ENCODE measurements at regions not wholly inside any gene's neighbourhood (a gene's known extent, or its start where the extent isn't known, plus 50 kb on each side); places are given as distances from the start of the nearest gene placed in this dataset.

DNA sequence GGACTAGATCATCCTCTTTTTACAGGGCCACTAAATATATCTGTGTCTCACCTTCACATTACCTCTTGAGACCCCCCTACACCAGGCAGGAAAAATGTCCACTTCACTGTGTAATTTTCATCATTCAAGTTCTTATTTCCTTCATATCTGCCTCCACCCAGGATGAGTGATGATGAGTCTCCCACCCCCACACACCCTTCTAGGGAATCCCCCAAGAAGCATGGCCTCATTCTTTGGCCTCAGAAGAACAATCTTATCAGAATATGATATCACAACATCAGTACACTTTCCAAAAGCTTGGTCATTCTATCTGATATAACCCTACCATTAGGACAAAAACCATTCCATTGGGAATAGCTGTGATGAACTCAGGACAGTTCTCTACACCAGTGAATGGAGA is 170.3 kb upstream of the DUSP10 start:
- Mint-ChIP-seq H3K9me3 (no peaks in the 10 kb centered on the region), H3K4me1 (ENCODE audit: low read depth) (peaks cover 8% of the 10 kb centered on the region), H3K27ac (no peak overlapping the region), H3K27me3 (ENCODE audit: low read depth) (no peaks in the 10 kb centered on the region), H3K4me3 (no peak overlapping the region), H3K36me3 (ENCODE audit: low read depth) (no peaks in the 10 kb centered on the region)
- CTCF ChIA-PET = interaction anchor here (1.4 kb wide), 1 partner anchor 47 kb away, joined by 3 read pairs; no protein-coding TSS in a partner anchor
- intact Hi-C loops (cut with micrococcal nuclease) = no loop called here
- DNase-seq = peak; percentile 38

DNA sequence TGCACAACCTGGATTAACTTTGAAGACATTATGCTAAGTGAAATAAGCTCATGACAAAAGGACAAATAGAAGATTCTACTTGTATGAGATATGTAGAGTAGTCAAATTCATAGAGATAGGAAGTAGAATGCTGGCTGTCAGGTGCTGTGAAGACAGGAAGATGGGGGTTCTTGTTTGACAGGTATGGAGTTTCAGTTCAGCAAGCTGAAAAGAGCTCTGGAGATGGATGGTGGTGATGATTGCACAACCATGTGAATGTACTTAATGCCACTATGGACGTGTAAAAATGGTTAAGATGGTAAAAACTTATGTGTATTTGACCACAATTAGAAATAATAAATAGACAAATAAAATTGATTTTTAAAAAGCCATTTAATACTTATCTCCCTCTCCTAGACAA is 169.8 kb upstream of the DUSP10 start:
- H3K27ac Mint-ChIP-seq = no peak overlapping the region
- DNase-seq = no peak
- no peak overlapping the region for H3K4me3 Mint-ChIP-seq
- H3K27me3 Mint-ChIP-seq (ENCODE audit: low read depth) = no peaks in the 10 kb centered on the region
- H3K36me3 Mint-ChIP-seq (ENCODE audit: low read depth) = no peaks in the 10 kb centered on the region
- H3K9me3 Mint-ChIP-seq = no peaks in the 10 kb centered on the region
- intact Hi-C loops (cut with micrococcal nuclease) = no loop called here
- H3K4me1 Mint-ChIP-seq (ENCODE audit: low read depth) = peaks cover 8% of the 10 kb centered on the region
- CTCF ChIA-PET = interaction anchor here (0.7 to 1.4 kb wide), 2 partner anchors 47 to 96 kb away, joined by 3 read pairs; no protein-coding TSS in a partner anchor

DNA sequence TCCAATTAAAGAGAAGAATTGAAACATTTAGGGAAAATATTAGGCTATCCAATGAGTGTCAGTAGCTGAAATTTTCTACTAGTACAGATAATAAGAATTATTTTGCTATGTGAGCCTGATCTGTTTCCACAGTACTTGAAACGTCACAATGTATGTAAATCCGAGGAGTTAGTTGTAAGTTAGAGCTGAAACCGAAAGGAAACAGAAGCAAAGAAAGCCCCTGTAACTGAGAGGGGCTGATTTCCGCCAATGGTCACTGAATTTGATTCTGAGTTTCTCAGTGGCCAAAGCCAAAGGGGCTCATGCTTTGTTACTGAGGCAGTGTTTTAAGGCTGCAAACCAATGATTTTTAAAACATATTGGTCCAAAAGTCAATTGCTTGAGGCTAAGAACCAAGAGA is 168.3 kb upstream of the DUSP10 start:
- Mint-ChIP-seq H3K9me3 (no peaks in the 10 kb centered on the region), H3K27ac (no peak overlapping the region), H3K36me3 (ENCODE audit: low read depth) (no peaks in the 10 kb centered on the region), H3K27me3 (ENCODE audit: low read depth) (no peaks in the 10 kb centered on the region), H3K4me3 (no peak overlapping the region), H3K4me1 (ENCODE audit: low read depth) (peaks cover 8% of the 10 kb centered on the region)
- DNase-seq = no peak
- intact Hi-C loops (cut with micrococcal nuclease) = no loop called here
- CTCF ChIA-PET = interaction anchor here (0.6 to 1.3 kb wide), 2 partner anchors 12 to 544 kb away, joined by 3 to 4 read pairs; no protein-coding TSS in a partner anchor

DNA sequence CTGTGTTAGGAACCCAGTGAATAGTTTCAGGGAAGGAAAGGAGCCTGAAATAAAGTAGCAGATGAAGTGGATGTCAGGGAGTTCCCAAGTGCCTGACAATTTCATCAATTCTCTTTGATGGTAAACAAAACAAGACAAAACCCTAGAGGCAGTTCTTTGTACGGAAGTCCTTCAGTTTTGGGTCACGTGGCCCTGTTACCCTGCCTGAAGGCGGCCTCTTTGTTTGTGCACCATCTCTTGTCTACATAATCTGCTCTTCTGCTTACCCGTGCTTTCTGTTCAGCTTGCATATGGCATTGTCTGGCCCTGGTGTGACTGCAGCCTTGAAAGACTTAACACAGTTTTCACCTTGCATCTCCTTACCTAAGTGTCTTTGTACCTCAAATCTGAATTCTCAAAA is 166.7 kb upstream of the DUSP10 start:
- H3K27ac Mint-ChIP-seq = no peak overlapping the region
- no peak for DNase-seq
- H3K36me3 Mint-ChIP-seq (ENCODE audit: low read depth) = no peaks in the 10 kb centered on the region
- intact Hi-C loops (cut with micrococcal nuclease) = no loop called here
- no peaks in the 10 kb centered on the region for H3K9me3 Mint-ChIP-seq
- CTCF ChIA-PET = no interaction called here
- no peaks in the 10 kb centered on the region for H3K27me3 Mint-ChIP-seq (ENCODE audit: low read depth)
- no peak overlapping the region for H3K4me3 Mint-ChIP-seq
- H3K4me1 Mint-ChIP-seq (ENCODE audit: low read depth) = peaks cover 8% of the 10 kb centered on the region

DNA sequence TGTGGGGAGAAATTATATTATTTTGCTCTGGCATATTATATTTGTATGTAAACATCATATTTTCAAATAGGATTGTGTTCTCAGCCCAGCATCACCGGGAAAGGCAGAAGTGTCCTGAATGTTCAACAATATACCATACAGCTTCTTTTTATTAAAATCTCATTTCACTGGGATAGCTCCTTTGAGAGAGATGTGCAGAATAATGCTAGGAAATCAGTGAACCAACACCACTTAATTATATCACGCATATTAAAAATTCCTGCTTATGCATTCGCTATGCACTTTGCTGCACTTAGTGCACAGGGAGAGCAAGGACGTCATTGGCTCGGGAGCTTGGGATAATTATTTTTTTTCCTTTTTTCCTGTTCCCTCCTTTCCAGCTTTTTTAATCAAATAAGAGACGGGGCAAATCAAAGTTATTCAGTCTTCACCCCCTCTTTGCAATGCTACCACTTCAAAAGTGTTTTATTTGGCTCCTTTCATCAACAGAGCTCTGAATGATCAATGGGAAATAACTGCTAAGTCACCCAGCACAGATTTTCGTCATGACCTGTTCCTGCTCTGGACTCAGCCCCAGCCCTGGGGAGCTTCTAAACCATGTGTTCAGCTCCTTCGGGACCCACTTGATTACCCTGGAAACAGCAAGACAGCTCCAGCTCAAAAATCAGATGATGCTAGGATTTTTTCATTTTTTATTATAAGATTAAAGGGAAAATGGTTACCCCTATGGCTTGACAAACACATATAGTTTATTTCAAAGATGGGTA is 165.5 kb upstream of the DUSP10 start:
- Mint-ChIP-seq H3K27me3 (ENCODE audit: low read depth) (no peaks in the 10 kb centered on the region), H3K36me3 (ENCODE audit: low read depth) (no peaks in the 10 kb centered on the region), H3K4me1 (ENCODE audit: low read depth) (peaks cover 7% of the 10 kb centered on the region), H3K27ac (no peak overlapping the region), H3K9me3 (no peaks in the 10 kb centered on the region), H3K4me3 (no peak overlapping the region)
- CTCF ChIA-PET = interaction anchor here (0.6 to 1.2 kb wide), 3 partner anchors 100 to 188 kb away, joined by 3 to 4 read pairs (median 3); no protein-coding TSS in a partner anchor
- DNase-seq = no peak
- intact Hi-C loops (cut with micrococcal nuclease) = no loop called here

DNA sequence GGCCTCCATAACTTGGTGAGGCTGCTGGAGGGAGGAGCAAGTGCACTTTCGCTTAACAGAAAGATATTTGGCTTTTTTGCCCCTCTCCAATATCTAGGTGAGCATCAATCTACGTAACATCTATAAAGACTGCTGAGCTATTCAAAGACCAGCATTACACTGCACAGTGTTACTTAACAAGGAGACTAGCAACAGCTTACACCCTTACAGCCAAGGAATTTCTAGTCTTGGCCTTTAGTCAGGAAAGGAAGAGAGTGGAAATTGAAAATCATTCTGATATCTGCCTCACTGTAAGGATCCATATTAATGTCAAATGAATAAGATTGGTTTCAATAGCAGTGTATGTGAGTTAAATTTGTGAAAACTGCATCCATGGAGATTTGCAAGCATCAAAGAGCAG is 163.9 kb upstream of the DUSP10 start:
- intact Hi-C loops (cut with micrococcal nuclease) = no loop called here
- CTCF ChIA-PET = no interaction called here

DNA sequence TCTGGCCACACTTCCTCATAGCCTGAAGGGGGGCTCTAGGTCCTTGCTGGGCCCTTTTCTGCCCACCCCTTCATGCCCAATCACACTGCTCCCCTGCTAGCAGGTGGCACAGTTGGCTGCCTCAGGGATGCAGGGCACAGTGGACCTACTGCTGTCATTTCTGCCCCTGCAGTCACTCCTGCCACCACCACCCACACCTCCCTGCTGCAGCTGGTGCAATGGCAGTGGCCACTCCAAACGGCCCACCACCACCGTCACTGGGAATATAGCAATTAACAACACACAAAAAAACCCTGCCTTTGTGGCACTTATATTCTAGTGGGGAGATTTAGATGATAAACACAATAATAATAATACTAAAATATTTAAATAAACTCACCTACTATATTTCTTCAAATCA is 162.4 kb upstream of the DUSP10 start:
- Mint-ChIP-seq H3K4me1 (ENCODE audit: low read depth) (no peaks in the 10 kb centered on the region), H3K27ac (no peak overlapping the region), H3K4me3 (no peak overlapping the region), H3K36me3 (ENCODE audit: low read depth) (no peaks in the 10 kb centered on the region), H3K27me3 (ENCODE audit: low read depth) (no peaks in the 10 kb centered on the region), H3K9me3 (no peaks in the 10 kb centered on the region)
- intact Hi-C loops (cut with micrococcal nuclease) = no loop called here
- DNase-seq = no peak
- CTCF ChIA-PET = no interaction called here

More for the DNA sequence above, 163.9 kb upstream of the DUSP10 start:
- Mint-ChIP-seq H3K27ac (no peak overlapping the region), H3K27me3 (ENCODE audit: low read depth) (no peaks in the 10 kb centered on the region), H3K4me3 (no peak overlapping the region), H3K9me3 (no peaks in the 10 kb centered on the region), H3K36me3 (ENCODE audit: low read depth) (no peaks in the 10 kb centered on the region), H3K4me1 (ENCODE audit: low read depth) (no peaks in the 10 kb centered on the region)
- no peak for DNase-seq

DNA sequence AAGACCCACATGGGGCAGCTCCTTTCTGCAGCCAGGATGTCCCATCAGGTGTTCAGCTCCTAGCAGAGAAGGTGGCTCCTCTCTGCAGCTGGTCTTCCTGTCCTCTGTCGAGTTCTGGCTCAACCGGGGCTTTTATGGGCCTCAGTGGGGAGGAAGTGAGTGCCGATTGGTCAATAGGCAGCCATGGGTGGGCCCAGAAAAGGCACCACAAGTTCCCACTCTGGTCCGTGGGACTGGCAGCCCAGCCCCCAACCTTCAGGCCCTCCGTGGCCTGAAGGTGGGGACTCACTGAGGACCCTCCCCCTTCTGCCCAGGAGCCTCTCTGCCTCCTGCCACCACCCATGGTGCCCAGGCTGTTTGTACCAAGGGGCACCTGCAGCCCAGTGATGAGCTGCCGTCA is 161.7 kb upstream of the DUSP10 start:
- Mint-ChIP-seq H3K36me3 (ENCODE audit: low read depth) (no peaks in the 10 kb centered on the region), H3K9me3 (no peaks in the 10 kb centered on the region), H3K27me3 (ENCODE audit: low read depth) (no peaks in the 10 kb centered on the region), H3K4me3 (no peak overlapping the region), H3K4me1 (ENCODE audit: low read depth) (no peaks in the 10 kb centered on the region), H3K27ac (no peak overlapping the region)
- CTCF ChIA-PET = no interaction called here
- no peak for DNase-seq
- intact Hi-C loops (cut with micrococcal nuclease) = no loop called here

DNA sequence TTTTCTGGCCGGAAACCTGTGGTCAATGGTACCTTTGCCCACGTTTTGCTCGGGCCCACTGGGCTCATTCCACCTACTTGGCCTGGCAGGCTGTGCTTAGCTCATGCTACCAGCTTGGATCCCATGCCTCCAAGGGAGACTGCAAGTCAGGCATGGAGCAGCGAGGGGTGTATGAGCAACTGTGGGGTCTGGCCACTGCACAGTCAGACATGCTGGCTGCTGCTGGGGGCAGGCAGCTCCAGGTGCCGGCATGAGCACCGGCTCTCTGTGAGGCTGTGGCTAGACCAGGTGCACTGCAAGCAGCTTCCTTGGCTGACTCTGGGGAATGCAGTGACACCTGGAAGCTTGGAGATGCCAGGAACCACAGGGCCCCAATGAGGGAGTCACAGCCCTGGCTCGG is 161.1 kb upstream of the DUSP10 start:
- intact Hi-C loops (cut with micrococcal nuclease) = no loop called here
- H3K9me3 Mint-ChIP-seq = no peaks in the 10 kb centered on the region
- CTCF ChIA-PET = no interaction called here
- no peak overlapping the region for H3K4me3 Mint-ChIP-seq
- H3K27me3 Mint-ChIP-seq (ENCODE audit: low read depth) = no peaks in the 10 kb centered on the region
- no peak overlapping the region for H3K27ac Mint-ChIP-seq
- no peaks in the 10 kb centered on the region for H3K4me1 Mint-ChIP-seq (ENCODE audit: low read depth)
- DNase-seq = no peak
- no peaks in the 10 kb centered on the region for H3K36me3 Mint-ChIP-seq (ENCODE audit: low read depth)

DNA sequence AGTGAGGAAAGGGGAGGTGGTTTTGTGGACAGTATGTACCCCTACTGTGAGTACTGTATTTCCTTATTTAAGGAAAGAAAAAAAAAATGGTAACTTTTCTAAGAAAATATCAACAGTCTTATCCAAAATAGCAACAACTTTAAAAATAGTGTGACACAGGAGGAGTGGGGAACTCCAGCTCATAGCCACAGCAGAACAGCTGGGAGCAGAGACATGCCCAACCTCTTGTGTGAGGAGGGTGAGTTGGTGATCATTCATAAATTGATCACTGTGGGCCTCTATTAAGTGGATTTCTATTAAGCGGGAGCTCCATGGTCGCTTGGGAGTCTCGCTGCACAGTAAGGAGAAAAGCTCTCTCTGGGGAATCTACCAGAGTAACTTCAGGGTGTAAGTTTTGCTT is 158.8 kb upstream of the DUSP10 start:
- Mint-ChIP-seq H3K27ac (no peak overlapping the region), H3K27me3 (ENCODE audit: low read depth) (no peaks in the 10 kb centered on the region), H3K9me3 (no peaks in the 10 kb centered on the region), H3K4me1 (ENCODE audit: low read depth) (no peaks in the 10 kb centered on the region), H3K36me3 (ENCODE audit: low read depth) (no peaks in the 10 kb centered on the region), H3K4me3 (no peak overlapping the region)
- CTCF ChIA-PET = interaction anchor here (0.6 kb wide), 1 partner anchor 36 kb away, joined by 3 read pairs; no protein-coding TSS in a partner anchor
- intact Hi-C loops (cut with micrococcal nuclease) = no loop called here
- no peak for DNase-seq

DNA sequence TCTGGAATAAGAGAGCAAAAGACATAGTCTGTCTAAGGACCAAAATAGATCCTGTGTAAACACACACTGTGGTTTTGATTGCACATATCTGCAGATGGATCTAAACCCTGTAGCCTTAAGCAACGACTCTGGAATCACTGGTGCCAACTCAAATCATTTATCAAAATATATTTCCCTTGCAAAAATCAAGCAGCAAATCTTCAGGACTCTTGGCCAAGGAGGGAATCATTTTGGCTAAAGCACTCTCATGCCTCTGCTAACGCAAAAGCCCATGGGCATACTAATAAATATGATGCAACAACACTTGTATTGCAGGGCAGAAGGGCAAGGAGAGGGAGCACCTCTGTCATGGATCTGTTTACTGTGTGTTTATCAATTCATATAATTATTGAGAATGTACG is 155.4 kb upstream of the DUSP10 start:
- no peaks in the 10 kb centered on the region for H3K4me1 Mint-ChIP-seq (ENCODE audit: low read depth)
- H3K36me3 Mint-ChIP-seq (ENCODE audit: low read depth) = no peaks in the 10 kb centered on the region
- CTCF ChIA-PET = no interaction called here
- no peaks in the 10 kb centered on the region for H3K9me3 Mint-ChIP-seq
- no peak for DNase-seq
- intact Hi-C loops (cut with micrococcal nuclease) = loop anchor here (10.0 kb wide), 1 partner anchor 423 kb away; no protein-coding TSS in a partner anchor
- no peak overlapping the region for H3K27ac Mint-ChIP-seq
- H3K4me3 Mint-ChIP-seq = no peak overlapping the region
- H3K27me3 Mint-ChIP-seq (ENCODE audit: low read depth) = no peaks in the 10 kb centered on the region

DNA sequence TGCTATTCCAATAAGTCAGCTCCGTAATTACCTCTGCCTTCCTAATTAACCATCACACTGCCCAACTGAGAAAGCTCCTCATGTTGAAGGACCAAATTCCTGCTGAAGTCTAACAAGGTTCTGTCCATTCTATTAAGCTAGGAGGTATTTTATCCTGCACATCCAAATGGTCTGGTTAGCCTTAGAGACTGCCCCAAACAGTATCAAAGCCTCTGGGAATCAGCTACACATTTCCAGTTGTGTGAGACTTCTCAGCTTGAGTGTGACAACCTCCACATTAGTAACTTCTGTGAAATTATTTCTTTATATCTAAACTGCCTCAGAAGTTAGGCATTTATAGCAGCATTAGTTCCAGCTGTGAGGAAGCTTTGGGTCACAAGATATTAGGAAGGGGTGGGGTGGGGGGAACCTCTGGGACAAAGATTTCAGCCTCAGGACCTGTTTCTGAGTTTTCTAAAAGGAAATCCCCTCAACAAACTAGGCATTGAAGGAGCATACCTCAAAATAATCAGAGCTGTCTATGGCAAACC is 150.5 kb upstream of the DUSP10 start:
- CTCF ChIA-PET = interaction anchor here (0.6 to 1.0 kb wide), 4 partner anchors 88 to 339 kb away, joined by 3 read pairs; partner anchors contain the start of gene DUSP10
- Mint-ChIP-seq H3K36me3 (ENCODE audit: low read depth) (no peaks in the 10 kb centered on the region), H3K4me3 (no peak overlapping the region), H3K27ac (no peak overlapping the region), H3K27me3 (ENCODE audit: low read depth) (peaks cover 10% of the 10 kb centered on the region), H3K9me3 (no peaks in the 10 kb centered on the region), H3K4me1 (ENCODE audit: low read depth) (peaks cover 4% of the 10 kb centered on the region)
- no peak for DNase-seq
- intact Hi-C loops (cut with micrococcal nuclease) = loop anchor here (10.0 kb wide), 1 partner anchor 418 kb away; no protein-coding TSS in a partner anchor

DNA sequence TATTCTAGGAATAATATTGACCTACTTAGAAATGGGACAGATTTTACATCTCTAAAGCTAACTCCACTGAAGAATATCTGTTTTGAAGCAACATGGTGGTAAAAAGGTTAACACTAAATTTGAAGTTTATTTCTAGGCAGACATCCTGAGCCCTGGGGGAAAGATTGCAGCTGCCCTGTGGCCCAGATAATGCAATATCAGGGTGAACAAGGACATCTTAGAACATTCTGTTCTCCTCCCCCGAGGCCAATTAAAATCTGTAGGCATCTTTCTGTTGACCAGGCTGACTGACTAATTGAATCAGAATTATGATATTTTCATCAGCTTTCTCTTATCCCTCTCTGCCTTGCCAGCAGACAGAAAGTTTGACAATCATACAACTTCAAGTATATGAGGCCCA is 149.8 kb upstream of the DUSP10 start:
- peaks cover 4% of the 10 kb centered on the region for H3K4me1 Mint-ChIP-seq (ENCODE audit: low read depth)
- peaks cover 11% of the 10 kb centered on the region for H3K27me3 Mint-ChIP-seq (ENCODE audit: low read depth)
- H3K36me3 Mint-ChIP-seq (ENCODE audit: low read depth) = no peaks in the 10 kb centered on the region
- no peak overlapping the region for H3K4me3 Mint-ChIP-seq
- CTCF ChIA-PET = interaction anchor here (0.6 to 1.0 kb wide), 4 partner anchors 87 to 338 kb away, joined by 3 read pairs; partner anchors contain the start of gene DUSP10
- intact Hi-C loops (cut with micrococcal nuclease) = loop anchor here (10.0 kb wide), 1 partner anchor 417 kb away; no protein-coding TSS in a partner anchor
- H3K27ac Mint-ChIP-seq = no peak overlapping the region
- H3K9me3 Mint-ChIP-seq = no peaks in the 10 kb centered on the region
- DNase-seq = no peak
